ENCODE measurements at regions not wholly inside any gene's neighbourhood (a gene's known extent, or its start where the extent isn't known, plus 50 kb on each side); places are given as distances from the start of the nearest gene placed in this dataset.

- H3K27me3 Mint-ChIP-seq: no peaks in the 10 kb centered on the region
- no peaks in the 10 kb centered on the region for H3K4me1 Mint-ChIP-seq
- H3K9me3 Mint-ChIP-seq: no peaks in the 10 kb centered on the region
- ATAC-seq (no peak), DNase-seq (no peak)
- no peak overlapping the region for H3K4me3 Mint-ChIP-seq
- H3K27ac Mint-ChIP-seq: no peak overlapping the region
Observed at GRCh38 chr21:28230559-28230958, 762.1 kb downstream of the LTN1 start.

- no peaks in the 10 kb centered on the region for H3K9me3 Mint-ChIP-seq
- no peak overlapping the region for H3K27ac Mint-ChIP-seq
- H3K27me3 Mint-ChIP-seq: no peaks in the 10 kb centered on the region
- no peak for DNase-seq
- no peak for ATAC-seq
- no peak overlapping the region for H3K4me3 Mint-ChIP-seq
- H3K4me1 Mint-ChIP-seq: no peaks in the 10 kb centered on the region
Observed at GRCh38 chr21:28229814-28230213, 762.9 kb downstream of the LTN1 start.

- Mint-ChIP-seq H3K9me3 (no peaks in the 10 kb centered on the region), H3K4me3 (no peak overlapping the region), H3K4me1 (no peaks in the 10 kb centered on the region), H3K27me3 (no peaks in the 10 kb centered on the region), H3K27ac (no peak overlapping the region)
- ATAC-seq (no peak), DNase-seq (no peak)
Observed at GRCh38 chr21:28228636-28228995, 764.1 kb downstream of the LTN1 start.

- ATAC-seq (no peak), DNase-seq (no peak)
- Mint-ChIP-seq H3K27ac (no peak overlapping the region), H3K9me3 (no peaks in the 10 kb centered on the region), H3K4me1 (no peaks in the 10 kb centered on the region), H3K27me3 (no peaks in the 10 kb centered on the region), H3K4me3 (no peak overlapping the region)
Observed at GRCh38 chr21:28227881-28228635, 764.6 kb downstream of the LTN1 start.

- Mint-ChIP-seq H3K4me3 (no peak overlapping the region), H3K27me3 (no peaks in the 10 kb centered on the region), H3K4me1 (no peaks in the 10 kb centered on the region), H3K9me3 (no peaks in the 10 kb centered on the region), H3K27ac (no peak overlapping the region)
- ATAC-seq (no peak), DNase-seq (no peak)
Observed at GRCh38 chr21:28226563-28226962, 766.1 kb downstream of the LTN1 start.

GRCh38 chr21:28224191-28224726 lies 768.4 kb downstream of the LTN1 start:
- Mint-ChIP-seq H3K9me3 (no peaks in the 10 kb centered on the region), H3K27ac (no peak overlapping the region), H3K4me1 (no peaks in the 10 kb centered on the region), H3K27me3 (no peaks in the 10 kb centered on the region), H3K4me3 (no peak overlapping the region)
- DNase-seq (no peak), ATAC-seq (no peak)

- Mint-ChIP-seq H3K4me1 (no peaks in the 10 kb centered on the region), H3K27me3 (no peaks in the 10 kb centered on the region), H3K9me3 (peaks cover 0 to 3% of the 10 kb centered on the region in 2 donors), H3K4me3 (no peak overlapping the region), H3K27ac (no peak overlapping the region)
- ATAC-seq (no peak), DNase-seq (no peak)
Observed at GRCh38 chr21:28221984-28222383, 770.7 kb downstream of the LTN1 start.

- Mint-ChIP-seq H3K9me3 (peaks cover 0 to 3% of the 10 kb centered on the region in 2 donors), H3K4me3 (no peak overlapping the region), H3K4me1 (no peaks in the 10 kb centered on the region), H3K27ac (no peak overlapping the region), H3K27me3 (no peaks in the 10 kb centered on the region)
- DNase-seq: no peak
- ATAC-seq: no peak
Observed at GRCh38 chr21:28220680-28221079, 772.0 kb downstream of the LTN1 start.

GRCh38 chr21:28216976-28217523 lies 775.6 kb downstream of the LTN1 start:
- no peaks in the 10 kb centered on the region for H3K27me3 Mint-ChIP-seq
- peaks cover 0 to 3% of the 10 kb centered on the region in 2 donors for H3K9me3 Mint-ChIP-seq
- no peak for DNase-seq
- no peak overlapping the region for H3K4me3 Mint-ChIP-seq
- H3K4me1 Mint-ChIP-seq: no peaks in the 10 kb centered on the region
- H3K27ac Mint-ChIP-seq: no peak overlapping the region
- no peak for ATAC-seq

- peaks cover 0 to 3% of the 10 kb centered on the region in 2 donors for H3K9me3 Mint-ChIP-seq
- no peak overlapping the region for H3K4me3 Mint-ChIP-seq
- H3K4me1 Mint-ChIP-seq: no peaks in the 10 kb centered on the region
- H3K27me3 Mint-ChIP-seq: no peaks in the 10 kb centered on the region
- DNase-seq (no peak), ATAC-seq (no peak)
- H3K27ac Mint-ChIP-seq: no peak overlapping the region
Observed at GRCh38 chr21:28215214-28215954, 777.3 kb downstream of the LTN1 start.

GRCh38 chr21:28214786-28215185 lies 777.9 kb downstream of the LTN1 start:
- H3K4me3 Mint-ChIP-seq: no peak overlapping the region
- no peak overlapping the region for H3K27ac Mint-ChIP-seq

GRCh38 chr21:28213261-28213660 lies 779.4 kb downstream of the LTN1 start:
- H3K4me1 Mint-ChIP-seq: no peaks in the 10 kb centered on the region

More at GRCh38 chr21:28214786-28215185, 777.9 kb downstream of the LTN1 start:
- DNase-seq: no peak
- Mint-ChIP-seq H3K4me1 (no peaks in the 10 kb centered on the region), H3K27me3 (no peaks in the 10 kb centered on the region), H3K9me3 (peaks cover 0 to 3% of the 10 kb centered on the region in 2 donors)
- no peak for ATAC-seq

GRCh38 chr21:28212061-28212460 lies 780.6 kb downstream of the LTN1 start:
- DNase-seq (no peak), ATAC-seq (no peak)
- Mint-ChIP-seq H3K4me3 (no peak overlapping the region), H3K27ac (no peak overlapping the region), H3K9me3 (no peaks in the 10 kb centered on the region), H3K27me3 (no peaks in the 10 kb centered on the region), H3K4me1 (no peaks in the 10 kb centered on the region)

More at GRCh38 chr21:28213261-28213660, 779.4 kb downstream of the LTN1 start:
- no peak for ATAC-seq
- Mint-ChIP-seq H3K9me3 (peaks cover 0 to 3% of the 10 kb centered on the region in 2 donors), H3K27ac (no peak overlapping the region), H3K4me3 (no peak overlapping the region), H3K27me3 (no peaks in the 10 kb centered on the region)
- no peak for DNase-seq

- ATAC-seq: no peak
- Mint-ChIP-seq H3K4me1 (no peaks in the 10 kb centered on the region), H3K27me3 (no peaks in the 10 kb centered on the region), H3K9me3 (no peaks in the 10 kb centered on the region), H3K4me3 (no peak overlapping the region), H3K27ac (no peak overlapping the region)
- no peak for DNase-seq
Observed at GRCh38 chr21:28207436-28208173, 785.1 kb downstream of the LTN1 start.

- Mint-ChIP-seq H3K9me3 (peaks cover 0 to 4% of the 10 kb centered on the region in 2 donors), H3K4me1 (no peaks in the 10 kb centered on the region), H3K27me3 (no peaks in the 10 kb centered on the region), H3K4me3 (no peak overlapping the region), H3K27ac (no peak overlapping the region)
- ATAC-seq (no peak), DNase-seq (no peak)
Observed at GRCh38 chr21:28200726-28201125, 792.0 kb downstream of the LTN1 start.
